GM18868 (cell line): ENCODE measurements at regions not wholly inside any gene's neighbourhood (a gene's known extent, or its start where the extent isn't known, plus 50 kb on each side); places are given as distances from the start of the nearest gene placed in this dataset.
A peak's percentile ranks its signal among the peaks of the same experiment; 100 is the strongest.
"Not testable (repeated sequence)": the region's sequence is repeated elsewhere in the genome, so short reads cannot be mapped to it uniquely, and the experiment has no call there.

Experiments used
- ATAC-seq: cut with Tn5 transposase; IDR thresholded peaks from one replicate; pipeline ENCODE4 v1.9.1; 2021; ENCODE audit warnings: mild to moderate bottlenecking, moderate library complexity; ENCODE audit not compliant: unreplicated experiment

- no peak for ATAC-seq
Observed at GRCh38 chr12:4158306-4158705, 115.3 kb upstream of the CCND2 start.

GRCh38 chr12:4157122-4157521 lies 116.4 kb upstream of the CCND2 start:
- no peak for ATAC-seq

GRCh38 chr12:4156317-4156716 lies 117.2 kb upstream of the CCND2 start:
- no peak for ATAC-seq

- no peak for ATAC-seq
Observed at GRCh38 chr12:4154672-4155225, 118.8 kb upstream of the CCND2 start.

GRCh38 chr12:4153343-4153892 lies 120.1 kb upstream of the CCND2 start:
- peak; percentile 70 for ATAC-seq

GRCh38 chr12:4152145-4152795 lies 121.3 kb upstream of the CCND2 start:
- ATAC-seq: no peak

- ATAC-seq: no peak
Observed at GRCh38 chr12:4151362-4152121, 122.0 kb upstream of the CCND2 start.

- not testable (repeated sequence) for ATAC-seq
Observed at GRCh38 chr12:4150355-4150754, 123.2 kb upstream of the CCND2 start.

- peak; percentile 64 for ATAC-seq
Observed at GRCh38 chr12:4148418-4149056, 125.0 kb upstream of the CCND2 start.

GRCh38 chr12:4147031-4147481 lies 126.5 kb upstream of the CCND2 start:
- no peak for ATAC-seq

GRCh38 chr12:4145990-4146859 lies 127.3 kb upstream of the CCND2 start:
- ATAC-seq: peak; percentile 39

- no peak for ATAC-seq
Observed at GRCh38 chr12:4144676-4145075, 128.9 kb upstream of the CCND2 start.

- no peak for ATAC-seq
Observed at GRCh38 chr12:4143896-4144295, 129.7 kb upstream of the CCND2 start.

GRCh38 chr12:4141348-4142270 lies 132.0 kb upstream of the CCND2 start:
- no peak for ATAC-seq

GRCh38 chr12:4140581-4141301 lies 132.8 kb upstream of the CCND2 start:
- ATAC-seq: no peak

- ATAC-seq: no peak
Observed at GRCh38 chr12:4139191-4139590, 134.4 kb upstream of the CCND2 start.

GRCh38 chr12:4138532-4138931 lies 135.0 kb upstream of the CCND2 start:
- ATAC-seq: not testable (repeated sequence)

GRCh38 chr12:4138051-4138450 lies 135.5 kb upstream of the CCND2 start:
- ATAC-seq: no peak

- ATAC-seq: no peak
Observed at GRCh38 chr12:4137441-4137840, 136.1 kb upstream of the CCND2 start.
